ENCODE measurements at regions not wholly inside any gene's neighbourhood (a gene's known extent, or its start where the extent isn't known, plus 50 kb on each side); places are given as distances from the start of the nearest gene placed in this dataset.

DNA sequence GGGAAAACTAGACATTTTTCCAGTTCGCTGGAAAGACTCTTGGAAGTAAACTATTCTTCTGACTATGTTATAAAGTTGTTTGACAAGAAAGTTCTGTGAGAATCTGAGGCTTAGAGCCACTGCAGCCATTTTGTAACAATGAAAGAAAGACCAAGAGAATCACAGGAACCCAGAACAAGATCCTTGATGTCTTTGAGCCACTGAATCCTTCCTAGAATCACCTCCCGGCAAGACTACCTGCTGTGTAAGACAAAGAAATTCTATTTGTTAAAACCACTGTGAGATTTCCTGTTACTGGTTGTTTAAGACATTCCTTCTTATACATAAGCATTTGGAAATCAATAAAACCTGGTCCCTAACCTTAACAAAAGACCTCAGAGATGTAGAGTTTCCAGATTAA lies 175.7 kb upstream of the RASGEF1B start:
- no peak overlapping the region for H3K4me3 ChIP-seq
- ATAC-seq (ENCODE audit: insufficient number of reproducible peaks, low FRiP score, low read depth) (no peak), DNase-seq (ENCODE audit: low spot score) (no peak)
- TF ChIP-seq, protein P1, sequence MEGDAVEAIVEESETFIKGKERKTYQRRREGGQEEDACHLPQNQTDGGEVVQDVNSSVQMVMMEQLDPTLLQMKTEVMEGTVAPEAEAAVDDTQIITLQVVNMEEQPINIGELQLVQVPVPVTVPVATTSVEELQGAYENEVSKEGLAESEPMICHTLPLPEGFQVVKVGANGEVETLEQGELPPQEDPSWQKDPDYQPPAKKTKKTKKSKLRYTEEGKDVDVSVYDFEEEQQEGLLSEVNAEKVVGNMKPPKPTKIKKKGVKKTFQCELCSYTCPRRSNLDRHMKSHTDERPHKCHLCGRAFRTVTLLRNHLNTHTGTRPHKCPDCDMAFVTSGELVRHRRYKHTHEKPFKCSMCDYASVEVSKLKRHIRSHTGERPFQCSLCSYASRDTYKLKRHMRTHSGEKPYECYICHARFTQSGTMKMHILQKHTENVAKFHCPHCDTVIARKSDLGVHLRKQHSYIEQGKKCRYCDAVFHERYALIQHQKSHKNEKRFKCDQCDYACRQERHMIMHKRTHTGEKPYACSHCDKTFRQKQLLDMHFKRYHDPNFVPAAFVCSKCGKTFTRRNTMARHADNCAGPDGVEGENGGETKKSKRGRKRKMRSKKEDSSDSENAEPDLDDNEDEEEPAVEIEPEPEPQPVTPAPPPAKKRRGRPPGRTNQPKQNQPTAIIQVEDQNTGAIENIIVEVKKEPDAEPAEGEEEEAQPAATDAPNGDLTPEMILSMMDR (IDR thresholded peaks at IDR 0.05), result no peak
- no peaks in the 10 kb centered on the region for H3K9me3 ChIP-seq
- H3K4me1 ChIP-seq (ENCODE audit: control insufficient read depth in 1 of 2, low read depth in 2 of 2), result peaks cover 0 to 3% of the 10 kb centered on the region in 2 donors
- H3K36me3 ChIP-seq, result no peaks in the 10 kb centered on the region
- no peak overlapping the region for H3K27ac ChIP-seq
- no peaks in the 10 kb centered on the region for H3K27me3 ChIP-seq (replicated peaks; ENCODE audit: insufficient read depth)

DNA sequence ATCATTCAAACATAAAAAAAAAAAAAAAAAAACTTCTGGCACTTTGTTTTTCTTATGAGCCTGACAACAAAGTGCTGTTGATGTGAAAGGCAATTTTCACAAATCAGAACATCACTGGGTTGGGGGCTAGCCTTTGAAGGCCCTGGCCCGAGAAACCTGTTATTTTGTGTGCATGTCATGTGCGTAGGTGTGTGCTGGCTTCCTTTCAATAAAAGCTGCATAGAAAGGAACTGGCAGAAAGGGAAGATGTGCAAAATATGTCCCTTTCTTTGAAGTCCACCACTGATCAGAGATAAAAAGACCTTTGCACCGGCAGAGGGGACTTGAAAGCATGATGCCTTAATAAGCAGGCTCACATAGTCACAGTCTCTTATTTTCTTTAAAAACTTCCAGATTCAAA lies 170.8 kb upstream of the RASGEF1B start:
- Histone ChIP-seq H3K4me3 (no peak overlapping the region), H3K36me3 (no peaks in the 10 kb centered on the region), H3K9me3 (no peaks in the 10 kb centered on the region), H3K4me1 (ENCODE audit: control insufficient read depth in 1 of 2, low read depth in 2 of 2) (no peaks in the 10 kb centered on the region), H3K27ac (no peak overlapping the region), H3K27me3 (replicated peaks; ENCODE audit: insufficient read depth) (no peaks in the 10 kb centered on the region)
- DNase-seq (ENCODE audit: low spot score), result no peak
- TF ChIP-seq, protein P1 (IDR thresholded peaks at IDR 0.05), result no peak
- ATAC-seq (ENCODE audit: insufficient number of reproducible peaks, low FRiP score, low read depth), result no peak

DNA sequence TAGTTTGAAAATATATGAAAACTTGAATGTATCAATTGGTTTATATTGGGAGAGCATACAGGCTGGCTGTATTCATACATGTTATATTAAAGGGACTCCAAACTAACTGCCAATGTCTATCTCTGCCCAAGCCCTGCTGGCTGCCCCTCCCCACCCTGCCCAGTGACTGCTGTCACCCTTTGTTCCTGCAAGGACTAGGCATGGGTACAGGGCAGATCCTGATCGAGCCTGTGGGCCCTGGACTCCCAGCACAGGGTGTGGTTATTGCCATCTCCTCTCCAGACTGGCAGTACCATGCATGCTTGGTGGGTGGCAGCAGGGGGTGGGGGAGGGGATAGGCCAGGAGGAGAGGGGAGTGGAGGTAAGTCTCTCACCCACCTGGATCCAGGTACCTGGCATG lies 167.5 kb upstream of the RASGEF1B start:
- Histone ChIP-seq H3K4me3 (no peak overlapping the region), H3K9me3 (no peaks in the 10 kb centered on the region), H3K27me3 (replicated peaks; ENCODE audit: insufficient read depth) (no peaks in the 10 kb centered on the region), H3K4me1 (ENCODE audit: control insufficient read depth in 1 of 2, low read depth in 2 of 2) (peaks cover 0 to 3% of the 10 kb centered on the region in 2 donors), H3K27ac (no peak overlapping the region), H3K36me3 (no peaks in the 10 kb centered on the region)
- no peak for ATAC-seq (ENCODE audit: insufficient number of reproducible peaks, low FRiP score, low read depth)
- no peak for DNase-seq (ENCODE audit: low spot score)
- TF ChIP-seq, protein P1 (IDR thresholded peaks at IDR 0.05), result no peak

DNA sequence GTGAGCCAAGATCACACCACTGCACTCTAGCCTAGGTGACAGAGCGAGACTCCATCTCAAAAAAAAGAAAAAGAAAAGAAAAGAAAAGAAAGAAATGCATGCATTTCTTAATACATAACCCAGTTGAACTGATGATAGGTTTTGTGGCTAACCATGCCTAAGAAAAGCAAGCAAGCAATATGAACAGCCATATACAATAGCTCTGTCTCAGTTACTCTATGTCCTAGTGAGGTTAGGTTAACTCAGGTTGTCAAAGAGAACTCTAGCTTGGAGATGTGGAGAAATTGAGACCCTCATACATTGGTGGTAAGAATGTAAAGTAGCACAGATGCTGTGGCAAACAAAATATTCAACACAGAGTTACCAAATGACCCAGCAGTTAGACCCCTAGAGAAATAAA lies 167.0 kb upstream of the RASGEF1B start:
- Histone ChIP-seq H3K36me3 (no peaks in the 10 kb centered on the region), H3K9me3 (no peaks in the 10 kb centered on the region), H3K27me3 (replicated peaks; ENCODE audit: insufficient read depth) (no peaks in the 10 kb centered on the region), H3K4me1 (ENCODE audit: control insufficient read depth in 1 of 2, low read depth in 2 of 2) (peaks cover 0 to 3% of the 10 kb centered on the region in 2 donors), H3K27ac (no peak overlapping the region), H3K4me3 (no peak overlapping the region)
- no peak for DNase-seq (ENCODE audit: low spot score)
- TF ChIP-seq, protein P1 (IDR thresholded peaks at IDR 0.05), result no peak
- no peak for ATAC-seq (ENCODE audit: insufficient number of reproducible peaks, low FRiP score, low read depth)

DNA sequence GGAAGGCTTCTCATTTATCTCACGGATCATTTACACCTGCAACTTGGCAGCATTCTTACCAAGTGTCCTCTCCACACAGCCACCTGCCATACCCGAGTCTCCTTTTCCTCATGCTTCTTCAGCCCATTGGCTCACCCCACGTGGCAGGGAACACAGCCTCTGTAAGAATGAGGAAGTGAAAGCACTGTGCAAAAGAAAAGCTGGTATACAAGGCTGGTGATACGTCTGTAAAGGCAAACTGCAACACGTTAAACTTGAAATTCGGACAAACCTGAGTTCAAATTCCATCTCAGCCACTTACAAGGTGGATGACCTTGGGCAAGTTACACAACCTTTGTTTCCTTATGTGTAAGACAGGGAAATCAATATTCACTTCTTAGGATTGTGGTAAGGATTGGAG lies 164.0 kb upstream of the RASGEF1B start:
- Histone ChIP-seq H3K27me3 (replicated peaks; ENCODE audit: insufficient read depth) (no peaks in the 10 kb centered on the region), H3K4me1 (ENCODE audit: control insufficient read depth in 1 of 2, low read depth in 2 of 2) (peaks cover 3 to 8% of the 10 kb centered on the region in 2 donors), H3K4me3 (no peak overlapping the region), H3K9me3 (no peaks in the 10 kb centered on the region), H3K36me3 (no peaks in the 10 kb centered on the region), H3K27ac (no peak overlapping the region)
- DNase-seq (ENCODE audit: low spot score) (no peak), ATAC-seq (ENCODE audit: insufficient number of reproducible peaks, low FRiP score, low read depth) (no peak)
- TF ChIP-seq, protein P1 (IDR thresholded peaks at IDR 0.05), result no peak

Data from thoracic aorta (tissue), 2 donors.